Fibroblast of skin of right quadriceps (primary cell): ENCODE measurements at regions not wholly inside any gene's neighbourhood (a gene's known extent, or its start where the extent isn't known, plus 50 kb on each side); places are given as distances from the start of the nearest gene placed in this dataset.

ENCODE experiments used
- DNase-seq: peaks from one replicate; pipeline ENCODE4 v3.0.0-alpha.2; 2013

- no peak for DNase-seq
These were observed 612.9 kb downstream of the DNAH5 start for GRCh38 chr5:13331585-13331984.

GRCh38 chr5:13328316-13328715, 616.2 kb downstream of the DNAH5 start:
- peak; percentile 7 for DNase-seq

DNA sequence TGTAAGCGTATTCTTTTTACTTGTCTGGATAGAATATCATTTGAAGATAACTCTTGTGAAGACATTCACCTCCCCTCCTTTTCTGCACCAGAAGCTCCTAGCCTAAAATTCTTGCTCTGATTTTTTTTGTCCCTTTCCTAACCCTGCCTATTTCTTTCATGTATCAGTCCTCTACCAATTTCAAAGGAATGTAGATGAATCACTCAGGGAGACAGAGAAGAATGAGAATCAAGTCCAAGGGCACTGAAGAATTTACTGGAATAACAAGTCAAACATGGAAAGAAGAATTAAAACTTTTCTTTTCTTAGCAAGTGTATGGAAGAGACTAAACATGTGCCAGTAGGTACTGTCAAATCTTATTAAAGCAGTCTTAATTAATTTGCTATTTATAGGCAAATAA, 618.7 kb downstream of the DNAH5 start:
- DNase-seq = peak; percentile 10

GRCh38 chr5:13322769-13323168, 621.7 kb downstream of the DNAH5 start:
- DNase-seq = no peak

DNA sequence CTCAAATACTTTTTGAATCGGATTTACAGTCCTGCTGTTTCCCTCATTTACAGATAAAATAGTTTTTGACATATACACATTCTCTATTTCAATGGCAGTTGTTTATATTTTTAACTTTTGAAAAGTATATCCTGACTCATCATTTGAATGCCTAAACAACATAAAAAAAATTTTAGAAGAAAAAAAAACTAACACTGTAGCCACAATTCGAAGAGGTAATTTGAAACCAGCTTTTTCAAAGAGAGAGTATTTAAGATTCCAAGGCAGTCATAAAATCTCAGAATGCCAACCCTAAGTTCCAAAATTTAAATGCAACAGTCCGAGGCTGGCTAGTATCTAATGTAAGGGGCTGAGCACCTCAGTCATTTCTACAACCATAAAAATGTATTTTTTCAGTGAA, 626.8 kb downstream of the DNAH5 start:
- no peak for DNase-seq

- no peak for DNase-seq
These were observed 628.3 kb downstream of the DNAH5 start for GRCh38 chr5:13316176-13316575.

GRCh38 chr5:13307480-13307879, 637.0 kb downstream of the DNAH5 start:
- no peak for DNase-seq

DNA sequence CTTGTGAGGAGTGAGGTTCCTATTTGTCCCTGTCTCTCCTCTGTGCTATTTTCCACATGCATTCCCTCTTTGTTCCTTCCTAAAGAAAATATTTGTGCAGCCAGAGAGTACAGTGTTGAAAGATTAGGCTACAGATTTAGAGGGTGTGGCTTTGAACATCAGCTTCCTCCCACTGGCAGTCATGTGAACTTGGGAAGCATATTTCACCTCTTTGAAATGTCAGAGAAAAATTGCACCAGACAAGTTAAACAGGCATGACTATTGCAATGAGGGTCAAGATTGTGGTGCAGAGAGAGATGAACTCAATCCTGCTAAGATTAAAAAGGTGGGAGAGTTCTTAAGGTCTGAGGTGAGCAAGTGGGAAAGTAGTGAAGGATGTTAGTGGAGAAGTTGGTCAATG, 641.0 kb downstream of the DNAH5 start:
- DNase-seq = no peak

- no peak for DNase-seq
These were observed 665.7 kb downstream of the DNAH5 start for GRCh38 chr5:13278811-13279210.

DNA sequence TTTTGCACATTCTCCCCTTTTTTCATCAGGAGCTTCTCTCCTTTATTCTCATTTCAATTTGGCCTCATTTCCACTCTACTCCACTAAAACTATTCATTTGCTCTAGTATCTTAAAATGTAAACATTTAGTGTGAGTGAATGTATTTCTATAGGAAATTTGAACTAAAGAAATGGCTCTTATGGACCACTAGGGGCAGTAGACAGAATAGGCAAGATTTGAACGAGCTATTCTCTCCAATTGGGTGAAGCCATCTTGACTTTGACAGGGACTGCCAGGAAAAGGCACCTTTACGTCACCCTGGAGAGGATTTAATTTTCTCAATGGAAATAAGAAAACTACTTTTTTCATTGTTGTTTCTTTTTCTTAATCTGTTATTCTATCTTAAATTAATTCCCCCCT, 666.3 kb downstream of the DNAH5 start:
- DNase-seq = no peak

DNA sequence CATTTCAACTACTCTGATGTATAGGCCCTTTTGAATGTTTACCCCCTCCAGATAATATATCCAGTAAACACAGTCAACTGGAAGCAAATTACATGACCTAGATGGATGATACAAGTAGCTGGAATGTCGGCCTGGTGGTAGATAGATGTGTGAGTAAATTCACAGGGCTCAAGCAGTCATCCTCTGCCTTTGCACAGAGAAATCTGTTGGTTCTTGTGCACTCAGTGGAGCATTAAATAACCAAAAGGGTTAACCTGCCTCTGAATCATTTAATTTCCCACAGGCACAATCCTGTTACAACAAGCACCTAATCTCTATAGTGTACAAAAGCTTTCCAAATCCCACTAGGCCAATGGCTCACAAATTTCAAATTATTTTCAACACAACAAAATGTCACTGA, 668.3 kb downstream of the DNAH5 start:
- no peak for DNase-seq

- no peak for DNase-seq
These were observed 680.8 kb downstream of the DNAH5 start for GRCh38 chr5:13263701-13264100.

DNA sequence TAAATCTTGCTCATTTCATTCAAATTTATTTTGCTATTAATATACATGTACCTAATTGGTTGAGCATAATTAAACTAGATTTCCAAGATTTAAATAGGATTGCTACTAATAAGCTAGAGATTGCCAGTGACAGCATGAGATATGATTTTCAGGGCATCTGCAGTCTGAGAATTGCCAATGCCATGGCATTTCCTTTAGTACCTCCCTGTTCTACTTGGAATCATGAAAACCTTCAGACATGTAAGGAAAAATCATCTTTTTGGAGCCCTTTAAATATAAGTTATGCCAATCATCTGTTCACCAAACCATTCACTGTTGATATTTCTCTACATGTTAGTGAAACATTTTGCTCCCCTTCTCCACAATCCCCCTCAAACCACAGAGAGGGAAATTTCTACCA, 691.4 kb downstream of the DNAH5 start:
- no peak for DNase-seq

DNA sequence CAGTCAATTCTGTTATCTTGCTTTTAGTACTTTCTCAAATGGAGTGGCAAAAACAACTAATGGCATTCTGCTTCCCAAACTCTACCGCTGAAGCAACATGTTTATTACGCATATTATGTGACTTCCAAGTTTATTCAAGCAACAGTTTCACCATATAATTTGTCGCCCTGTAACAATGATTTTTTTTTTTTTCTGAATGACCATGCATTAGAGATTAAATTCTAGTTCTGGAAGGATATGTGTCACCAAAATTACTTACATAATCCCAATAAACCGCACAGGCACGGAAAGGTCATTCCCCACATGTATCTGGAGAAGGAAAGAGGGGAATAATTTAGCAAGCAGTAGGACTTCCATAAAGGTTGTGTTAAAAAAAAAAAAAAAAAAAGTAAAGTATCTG, 691.8 kb downstream of the DNAH5 start:
- DNase-seq = no peak

- DNase-seq = no peak
These were observed 692.7 kb downstream of the DNAH5 start for GRCh38 chr5:13251623-13252376.

DNA sequence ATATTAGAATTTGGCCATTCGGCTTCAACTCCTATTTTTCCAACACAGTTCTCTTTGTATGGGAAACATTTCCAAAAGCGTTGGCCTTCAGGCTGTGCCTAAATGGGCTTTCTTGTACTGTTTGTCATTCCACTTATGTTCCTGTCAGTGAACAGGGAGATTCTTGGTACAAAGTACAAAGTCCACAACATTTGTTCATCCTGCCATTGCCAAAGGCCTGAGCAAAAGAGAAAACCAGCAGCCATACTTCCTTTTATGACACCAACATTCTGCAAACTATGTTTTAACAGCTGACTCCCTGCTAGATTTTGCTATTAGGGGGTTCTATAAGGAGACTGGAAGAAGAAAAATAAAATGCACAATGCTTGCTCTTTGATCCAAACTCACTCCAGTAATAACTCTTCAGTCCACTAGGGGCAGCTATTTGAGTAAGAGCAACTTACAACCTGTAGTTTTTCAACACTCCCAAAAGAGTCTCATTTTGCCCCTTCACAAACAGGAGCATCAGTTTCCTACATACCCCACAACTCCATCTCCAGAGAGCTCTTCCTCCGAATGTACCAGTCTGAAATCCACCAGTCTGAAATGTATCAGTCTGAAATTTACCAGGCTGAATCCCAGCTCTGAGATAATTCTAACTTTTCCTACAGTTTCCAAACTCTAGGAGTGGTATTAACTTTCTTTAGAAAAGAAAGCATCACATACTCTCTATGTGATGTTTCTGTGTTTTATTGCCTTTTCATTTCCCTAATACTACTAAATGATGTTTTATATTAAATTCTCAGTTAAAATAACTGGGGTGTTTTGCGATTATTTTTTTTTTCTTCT, 693.8 kb downstream of the DNAH5 start:
- DNase-seq = no peak

- DNase-seq = peak; percentile 6
These were observed 694.6 kb downstream of the DNAH5 start for GRCh38 chr5:13249854-13250253.

DNA sequence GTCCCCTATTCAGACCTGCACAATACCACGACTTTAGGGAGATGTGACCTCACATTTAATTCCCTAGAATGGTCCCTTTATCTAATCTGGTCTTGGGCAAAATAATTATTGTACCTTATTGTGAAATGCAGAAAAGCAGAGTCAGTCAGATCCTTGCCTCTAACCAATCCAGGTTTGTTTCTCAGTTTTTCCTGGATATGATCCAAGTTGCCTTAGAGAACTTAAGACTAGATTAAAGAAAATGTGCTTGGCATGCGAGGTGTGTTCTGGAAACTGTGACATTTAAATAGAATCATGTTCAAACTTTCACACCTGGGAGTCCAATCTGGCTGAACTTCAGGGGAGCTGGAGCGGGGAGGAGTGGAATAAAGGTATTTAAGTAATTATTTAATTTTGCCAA, 696.2 kb downstream of the DNAH5 start:
- DNase-seq = no peak

GRCh38 chr5:13246053-13246452, 698.4 kb downstream of the DNAH5 start:
- DNase-seq = no peak

DNA sequence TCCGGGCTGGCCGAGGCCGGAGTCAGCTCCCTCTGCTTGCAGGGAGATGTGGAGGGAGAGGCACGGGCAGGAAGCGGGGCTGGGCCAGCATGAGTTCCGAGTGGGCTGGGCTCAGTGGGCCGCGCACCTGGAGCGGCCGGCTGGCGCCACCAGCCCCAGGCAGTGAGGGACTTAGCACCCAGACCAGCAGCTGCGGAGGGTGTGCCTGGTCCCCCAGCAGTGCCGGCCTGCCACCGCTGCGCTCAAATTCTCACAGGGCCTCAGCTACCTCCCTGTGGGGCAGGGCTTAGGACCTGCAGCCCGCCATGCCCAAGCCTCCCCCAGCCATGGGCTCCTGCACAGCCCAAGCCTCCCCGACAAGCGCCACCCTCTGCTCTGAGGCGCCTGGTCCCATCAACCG, 700.3 kb downstream of the DNAH5 start:
- no peak for DNase-seq

DNA sequence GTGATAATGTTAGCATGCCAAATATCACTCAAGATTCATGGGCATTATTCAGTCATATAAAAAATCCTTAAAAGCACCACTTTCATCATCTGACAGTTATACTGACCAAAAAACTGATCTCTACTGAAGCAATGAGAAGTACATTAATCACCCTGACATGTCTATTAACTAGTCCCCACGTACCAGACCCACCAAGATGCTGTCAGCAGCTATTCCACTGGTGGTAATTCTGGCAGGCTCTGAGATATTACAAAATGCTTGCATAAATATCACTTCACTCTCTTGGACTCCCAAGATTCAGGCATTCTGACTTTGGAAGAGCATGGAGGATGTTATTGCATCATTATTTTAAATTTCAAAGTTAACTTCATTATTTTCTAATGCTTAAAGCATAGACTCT, 717.0 kb downstream of the DNAH5 start:
- no peak for DNase-seq

DNA sequence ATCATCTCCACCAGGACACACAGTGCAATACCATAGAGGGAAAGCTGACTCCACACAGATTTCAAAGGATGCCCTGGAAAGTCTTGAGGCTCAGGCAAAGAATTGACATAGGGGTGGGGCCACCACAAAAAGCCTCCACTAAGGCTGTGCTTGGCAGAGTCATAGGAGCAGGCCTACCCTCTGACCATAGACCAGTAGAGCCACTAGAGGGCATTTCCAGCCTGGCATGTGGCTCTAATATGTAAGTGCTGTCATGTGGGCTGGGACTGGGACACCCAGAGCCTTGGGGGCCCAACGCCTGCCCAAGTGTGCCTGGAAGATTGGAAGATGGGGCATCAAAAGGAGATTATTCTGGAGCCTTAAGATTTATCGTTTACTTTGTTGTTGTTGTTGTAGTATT, 726.0 kb downstream of the DNAH5 start:
- no peak for DNase-seq

GRCh38 chr5:13217636-13218035, 726.9 kb downstream of the DNAH5 start:
- peak; percentile 1 for DNase-seq

GRCh38 chr5:13215806-13216205, 728.7 kb downstream of the DNAH5 start:
- no peak for DNase-seq

- no peak for DNase-seq
These were observed 729.1 kb downstream of the DNAH5 start for GRCh38 chr5:13215370-13215769.
